ENCODE measurements at regions not wholly inside any gene's neighbourhood (a gene's known extent, or its start where the extent isn't known, plus 50 kb on each side); places are given as distances from the start of the nearest gene placed in this dataset.
"Not testable (repeated sequence)": the region's sequence is repeated elsewhere in the genome, so short reads cannot be mapped to it uniquely, and the experiment has no call there.

GRCh38 chr9:75775166-75775565, 115.3 kb upstream of the PCSK5 start:
- ATAC-seq (ENCODE audit: poor library complexity) = peak; percentile 78
- DNase-seq = peak; percentile 48
- intact Hi-C loops (cut with DNase I) = no loop called here

DNA sequence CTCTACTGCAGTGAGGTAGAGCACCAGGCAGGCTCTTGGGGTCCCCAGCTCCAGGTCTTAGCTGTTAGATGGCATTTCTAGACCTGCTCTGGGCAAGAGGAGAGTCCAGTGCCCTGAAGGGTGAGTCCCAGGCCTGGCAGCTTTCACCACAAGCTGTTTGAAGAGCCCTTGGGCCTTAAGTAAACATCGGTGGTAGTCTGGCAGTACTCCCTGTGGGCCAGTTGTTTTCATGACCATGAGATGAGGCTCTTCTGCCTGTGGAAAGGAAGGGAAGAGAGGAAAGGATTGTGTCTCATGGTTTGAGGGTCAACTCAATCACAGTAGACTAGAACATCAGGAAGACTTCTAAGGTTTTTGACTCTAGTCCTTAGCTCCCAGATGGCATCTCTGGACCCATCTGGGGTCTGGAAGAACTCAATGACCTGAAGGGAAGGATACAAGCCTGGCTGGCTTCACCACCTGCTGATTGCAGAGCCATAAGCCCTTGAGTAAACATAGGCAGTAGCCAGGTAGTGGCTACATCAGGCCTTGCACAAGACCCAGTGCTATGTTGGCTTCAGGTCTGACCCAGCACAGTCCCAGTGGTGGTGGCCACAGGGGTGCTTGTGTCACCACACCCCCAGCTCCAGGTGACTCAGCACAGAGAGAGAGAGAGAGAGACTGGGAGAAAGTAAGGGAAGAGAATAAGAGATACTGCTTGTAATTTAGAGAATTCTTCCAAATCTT, 114.3 kb upstream of the PCSK5 start:
- ATAC-seq (ENCODE audit: poor library complexity) = no peak
- intact Hi-C loops (cut with DNase I) = no loop called here
- DNase-seq = no peak

DNA sequence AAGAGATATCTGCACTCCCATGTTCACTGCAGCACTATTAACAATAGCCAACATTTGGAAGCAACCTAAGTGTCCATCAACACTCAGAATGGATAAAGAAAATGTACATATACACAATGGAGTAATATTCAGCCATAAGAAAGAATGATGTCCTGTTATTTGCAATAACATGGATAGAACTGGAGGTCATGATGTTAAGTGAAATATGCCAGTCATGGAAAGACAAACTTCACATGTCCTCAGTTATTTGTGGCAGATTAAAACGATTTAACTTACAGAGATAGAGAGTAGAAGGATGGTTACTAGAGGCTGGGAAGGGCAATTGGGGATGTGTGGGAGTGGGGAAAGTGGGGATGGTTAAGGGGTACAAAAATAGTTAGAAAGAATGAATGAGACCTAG, 110.3 kb upstream of the PCSK5 start:
- DNase-seq (no peak), ATAC-seq (ENCODE audit: poor library complexity) (no peak)
- intact Hi-C loops (cut with DNase I) = no loop called here

- intact Hi-C loops (cut with DNase I) = no loop called here
- DNase-seq (peak; percentile 45), ATAC-seq (ENCODE audit: poor library complexity) (peak; percentile 83)
Measured at GRCh38 chr9:75788006-75788634, 102.4 kb upstream of the PCSK5 start.

DNA sequence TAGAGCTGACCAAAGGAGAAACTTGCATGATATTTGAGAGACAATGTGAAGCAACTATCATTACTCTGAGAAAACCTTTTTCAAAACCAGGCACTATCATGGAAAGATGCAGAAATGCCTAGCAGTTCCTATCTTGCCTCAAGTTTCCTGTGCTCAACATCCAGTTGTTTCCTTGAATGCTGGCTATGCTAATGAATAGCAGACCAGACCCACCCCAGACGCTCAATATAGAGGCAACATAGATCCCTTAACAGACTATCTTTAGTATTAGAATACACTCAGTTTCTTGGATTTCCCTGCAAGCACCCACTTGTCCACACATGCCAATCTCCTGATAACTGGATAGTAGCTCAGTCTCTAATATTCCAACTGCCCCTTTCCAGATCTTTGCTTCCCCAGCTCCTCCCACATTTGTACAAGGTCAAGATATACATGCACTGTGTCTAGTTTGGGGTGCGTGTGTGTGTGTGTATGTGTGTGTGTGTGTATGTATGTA, 93.3 kb upstream of the PCSK5 start:
- intact Hi-C loops (cut with DNase I) = no loop called here
- ATAC-seq (ENCODE audit: poor library complexity) = no peak
- DNase-seq = no peak

DNA sequence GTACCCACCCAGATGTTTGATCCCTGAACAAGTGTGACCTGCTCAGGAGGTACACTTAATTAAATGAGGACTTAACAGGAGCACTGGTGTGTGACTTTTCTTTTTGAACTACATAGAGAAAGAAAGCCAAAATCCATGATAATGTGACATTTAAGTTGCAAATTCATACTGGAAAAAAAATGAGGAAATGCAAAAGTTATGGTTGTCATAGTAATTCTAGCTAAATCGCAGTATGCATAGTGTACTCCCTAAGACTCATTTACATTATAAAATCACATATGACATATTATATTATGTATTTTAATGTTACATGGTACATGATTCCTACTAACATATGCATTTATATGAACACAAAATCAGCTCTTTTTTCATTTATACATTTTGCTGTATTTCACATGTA, 92.0 kb upstream of the PCSK5 start:
- DNase-seq = no peak
- no peak for ATAC-seq (ENCODE audit: poor library complexity)
- intact Hi-C loops (cut with DNase I) = no loop called here

- ATAC-seq (ENCODE audit: poor library complexity) (no peak), DNase-seq (no peak)
- intact Hi-C loops (cut with DNase I) = no loop called here
Measured at GRCh38 chr9:75803130-75803529, 87.3 kb upstream of the PCSK5 start.

DNA sequence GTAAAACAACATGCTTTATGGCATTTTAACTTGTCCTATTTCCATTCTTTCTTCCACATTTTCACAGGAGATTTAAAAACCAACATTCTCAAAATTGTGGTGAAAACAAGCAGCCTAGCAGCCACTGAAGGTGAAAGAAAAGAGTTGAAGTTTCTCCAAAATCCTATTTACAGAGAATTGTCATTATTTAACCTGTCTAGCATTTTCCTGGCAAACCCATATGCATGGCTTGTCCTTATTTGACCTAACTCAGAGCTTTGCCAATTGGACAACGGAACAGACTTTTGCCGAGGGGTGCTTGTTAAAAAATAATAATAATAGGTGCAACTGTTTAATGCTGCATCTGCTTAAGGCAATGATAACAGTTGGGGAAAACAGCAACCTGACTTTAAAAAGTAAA, 80.4 kb upstream of the PCSK5 start:
- intact Hi-C loops (cut with DNase I) = no loop called here
- no peak for ATAC-seq (ENCODE audit: poor library complexity)
- DNase-seq = no peak

GRCh38 chr9:75811692-75812091, 78.8 kb upstream of the PCSK5 start:
- no peak for ATAC-seq (ENCODE audit: poor library complexity)
- DNase-seq = no peak
- intact Hi-C loops (cut with DNase I) = no loop called here

GRCh38 chr9:75812141-75812540, 78.3 kb upstream of the PCSK5 start:
- ATAC-seq (ENCODE audit: poor library complexity) = no peak
- intact Hi-C loops (cut with DNase I) = no loop called here
- no peak for DNase-seq

DNA sequence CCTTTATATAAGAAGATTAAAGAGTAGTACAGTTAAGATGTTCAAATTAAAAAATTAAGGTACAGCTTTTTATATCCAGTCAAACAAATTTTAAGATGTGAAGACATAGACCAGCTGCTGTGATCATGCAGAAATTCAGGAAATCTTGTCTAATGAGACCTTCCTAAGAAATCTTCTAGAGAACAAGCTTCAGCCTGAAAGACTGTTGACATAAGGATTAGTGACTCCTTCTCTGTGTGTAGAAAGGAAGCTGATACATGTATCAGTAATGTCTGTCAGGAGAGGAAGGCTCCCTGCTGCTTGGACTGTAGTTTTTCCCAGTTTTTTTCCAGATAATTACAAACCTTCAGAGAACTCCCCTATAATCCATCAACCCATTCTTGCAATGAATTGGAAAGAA, 75.8 kb upstream of the PCSK5 start:
- ATAC-seq (ENCODE audit: poor library complexity) = no peak
- intact Hi-C loops (cut with DNase I) = no loop called here
- no peak for DNase-seq

- ATAC-seq (ENCODE audit: poor library complexity); DNase-seq; intact Hi-C loops (cut with DNase I): not testable (repeated sequence)
Measured at GRCh38 chr9:75820471-75821115, 69.9 kb upstream of the PCSK5 start.

GRCh38 chr9:75823151-75823550, 67.3 kb upstream of the PCSK5 start:
- no peak for DNase-seq
- no peak for ATAC-seq (ENCODE audit: poor library complexity)
- intact Hi-C loops (cut with DNase I) = no loop called here

- DNase-seq (no peak), ATAC-seq (ENCODE audit: poor library complexity) (no peak)
- intact Hi-C loops (cut with DNase I) = no loop called here
Measured at GRCh38 chr9:75824816-75825568, 65.5 kb upstream of the PCSK5 start.

GRCh38 chr9:75826314-75826713, 64.2 kb upstream of the PCSK5 start:
- intact Hi-C loops (cut with DNase I) = no loop called here
- DNase-seq = no peak
- ATAC-seq (ENCODE audit: poor library complexity) = no peak

DNA sequence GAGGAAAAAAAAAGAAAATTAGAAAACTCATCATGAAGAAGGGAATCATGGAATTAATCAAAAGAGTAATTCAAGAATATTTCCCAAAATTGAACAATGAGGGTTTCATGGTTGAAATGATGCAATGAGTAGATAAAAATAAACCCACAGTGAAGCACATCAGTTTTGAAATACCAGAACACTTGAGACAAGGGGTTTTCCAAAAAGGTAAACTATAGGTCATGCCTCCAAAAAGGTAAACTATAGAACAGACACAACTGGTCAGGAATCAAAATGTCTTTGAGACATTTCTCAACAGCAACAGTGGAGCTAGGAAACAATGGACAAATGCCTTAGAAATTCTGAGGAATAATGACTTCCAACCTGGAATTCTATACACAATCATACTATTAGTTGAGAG, 60.2 kb upstream of the PCSK5 start:
- ATAC-seq (ENCODE audit: poor library complexity) (no peak), DNase-seq (no peak)
- intact Hi-C loops (cut with DNase I) = no loop called here

DNA sequence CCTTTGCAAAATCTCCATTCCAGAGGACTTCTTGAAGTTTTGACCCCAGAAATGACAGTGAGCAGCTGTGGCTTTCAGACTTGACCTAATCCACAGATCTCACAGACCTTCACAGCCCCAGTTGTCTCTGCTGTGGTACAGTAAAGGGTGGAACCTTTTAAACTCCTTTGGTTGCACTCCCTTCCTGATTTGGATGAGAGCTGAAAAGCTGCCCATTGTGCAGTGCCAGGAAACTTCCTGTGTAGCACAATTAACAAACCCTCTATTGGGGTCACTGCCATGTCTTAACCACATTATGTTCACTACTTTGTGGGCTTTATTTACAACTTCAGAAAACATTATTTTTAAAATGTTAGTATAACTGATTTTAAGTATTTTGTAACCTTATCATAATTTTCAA, 56.7 kb upstream of the PCSK5 start:
- no peak for ATAC-seq (ENCODE audit: poor library complexity)
- no peak for DNase-seq
- intact Hi-C loops (cut with DNase I) = no loop called here

GRCh38 chr9:75834878-75835277, 55.6 kb upstream of the PCSK5 start:
- ATAC-seq (ENCODE audit: poor library complexity) (no peak), DNase-seq (no peak)
- intact Hi-C loops (cut with DNase I) = no loop called here
